IMR-90 (cell line): ENCODE measurements at regions not wholly inside any gene's neighbourhood (a gene's known extent, or its start where the extent isn't known, plus 50 kb on each side); places are given as distances from the start of the nearest gene placed in this dataset.

Source experiments
- ATAC-seq: fragments of 200-7000 bp; cut with Tn5 transposase; 2 replicates; pipeline ENCODE4 v1.9.1; 2020; ENCODE audit warnings: low read depth, mild to moderate bottlenecking, moderate library complexity
- BruUV-seq: library from RNA; stranded (reverse); fragments of 400-500 nt; replicated peaks from 2 replicates; lab custom pipeline; 2021; lab: Mats Ljungman, UMichigan
- CTCF ChIA-PET: fragments of 300-600 bp; formaldehyde crosslinking; extraction: SDS; loops from one replicate; lab custom pipeline; 2021; ENCODE audit warnings: antibody characterized with exemption; lab: Yijun Ruan, JAX
- POLR2A ChIA-PET: fragments of 300-600 bp; sonication (Branson Sonifier 250); formaldehyde crosslinking; loops from one replicate; lab custom pipeline; 2022; ENCODE audit warnings: antibody characterized with exemption; ENCODE audit not compliant: unreplicated experiment; lab: Charles Lee
- DNase-seq: peaks from one replicate; pipeline ENCODE4 v3.0.0; 2013
- H2AFZ ChIP-seq: replicated peaks from 2 replicates; pipeline ENCODE3; 2013; ENCODE audit warnings: low read length, mild to moderate bottlenecking; ENCODE audit not compliant: poor library complexity
- H2AK5ac ChIP-seq: 2 replicates; pipeline ENCODE4 v1.6.1; 2013; ENCODE audit warnings: low read depth, low read length, inconsistent platforms
- H2AK9ac ChIP-seq: replicated peaks from 2 replicates; pipeline ENCODE3; 2013; ENCODE audit warnings: mild to moderate bottlenecking, low read depth, low read length, moderate library complexity; ENCODE audit not compliant: poor library complexity
- H2BK120ac ChIP-seq: 2 replicates; pipeline ENCODE4 v1.6.1; 2013; ENCODE audit warnings: low read depth, low read length, inconsistent platforms
- H2BK15ac ChIP-seq: 3 replicates; pipeline ENCODE4 v1.6.1; 2013; ENCODE audit warnings: low read depth, low read length, inconsistent platforms
- H2BK20ac ChIP-seq: 2 replicates; pipeline ENCODE4 v1.6.1; 2013; ENCODE audit warnings: low read depth, mild to moderate bottlenecking, inconsistent platforms, low read length, moderate library complexity
- H2BK5ac ChIP-seq: 2 replicates; pipeline ENCODE4 v1.6.1; 2013; ENCODE audit warnings: mild to moderate bottlenecking, low read depth, low read length, inconsistent platforms; ENCODE audit not compliant: poor library complexity, severe bottlenecking
- H3K14ac ChIP-seq: replicated peaks from 2 replicates; pipeline ENCODE4 v1.6.1; 2013; ENCODE audit warnings: low read depth, low read length, inconsistent platforms
- H3K18ac ChIP-seq: 2 replicates; pipeline ENCODE4 v1.6.1; 2013; ENCODE audit warnings: low read depth, low read length, control low read depth
- H3K23ac ChIP-seq: 2 replicates; pipeline ENCODE4 v1.6.1; 2013; ENCODE audit warnings: low read depth, low read length, inconsistent platforms
- H3K27ac ChIP-seq: 2 replicates; pipeline ENCODE4 v1.5.1; 2013; ENCODE audit warnings: mild to moderate bottlenecking, control low read depth, low read length; ENCODE audit not compliant: insufficient read depth
- H3K27me3 ChIP-seq: 2 replicates; pipeline ENCODE4 v1.6.1; 2013; ENCODE audit warnings: low read length; ENCODE audit not compliant: control insufficient read depth, insufficient read depth
- H3K36me3 ChIP-seq: 2 replicates; pipeline ENCODE4 v1.6.1; 2013; ENCODE audit warnings: low read length, mixed read lengths; ENCODE audit not compliant: control insufficient read depth, insufficient read depth
- H3K4ac ChIP-seq: 2 replicates; pipeline ENCODE4 v1.6.1; 2013; ENCODE audit warnings: low read depth, low read length, inconsistent platforms
- H3K4me1 ChIP-seq: 2 replicates; pipeline ENCODE4 v1.6.1; 2013; ENCODE audit warnings: low read length, mixed read lengths; ENCODE audit not compliant: control insufficient read depth, insufficient read depth
- H3K4me2 ChIP-seq: 2 replicates; pipeline ENCODE4 v1.6.1; 2013; ENCODE audit warnings: low read depth, mild to moderate bottlenecking, control low read depth, low read length, moderate library complexity
- H3K4me3 ChIP-seq: 2 replicates; pipeline ENCODE4 v1.5.1; 2013; ENCODE audit warnings: low read depth, mild to moderate bottlenecking, control low read depth, low read length, moderate library complexity; ENCODE audit not compliant: insufficient read depth
- H3K56ac ChIP-seq: 2 replicates; pipeline ENCODE4 v1.6.1; 2013; ENCODE audit warnings: low read length, inconsistent platforms; ENCODE audit not compliant: insufficient read depth; ENCODE audit errors: extremely low read depth
- H3K79me1 ChIP-seq, 2 experiments: 2 replicates each; pipeline ENCODE4 v1.6.1; 2013; ENCODE audit warnings: low read length in 2 of 2, inconsistent platforms in 1 of 2, low read depth in 1 of 2
- H3K9ac ChIP-seq: 2 replicates; pipeline ENCODE4 v1.6.1; 2013; ENCODE audit warnings: low read depth, low read length, control low read depth
- H3K9me1 ChIP-seq: 2 replicates; pipeline ENCODE4 v1.6.1; 2013; ENCODE audit warnings: low read length, inconsistent platforms; ENCODE audit not compliant: insufficient read depth
- H3K9me3 ChIP-seq: 2 replicates; pipeline ENCODE4 v1.6.1; 2013; ENCODE audit warnings: low read length; ENCODE audit not compliant: control insufficient read depth, insufficient read depth
- H4K20me1 ChIP-seq: 2 replicates; pipeline ENCODE4 v1.6.1; 2013; ENCODE audit warnings: low read length, inconsistent platforms; ENCODE audit not compliant: insufficient read depth
- H4K5ac ChIP-seq: 2 replicates; pipeline ENCODE4 v1.6.1; 2013; ENCODE audit warnings: mild to moderate bottlenecking, low read depth, low read length, control low read depth
- H4K8ac ChIP-seq, 2 experiments: 2 replicates each; pipeline ENCODE4 v1.6.1; 2013; ENCODE audit warnings: low read depth in 2 of 2, low read length in 2 of 2, control low read depth in 1 of 2, inconsistent platforms in 1 of 2
- H4K91ac ChIP-seq: 2 replicates; pipeline ENCODE4 v1.6.1; 2013; ENCODE audit warnings: low read depth, low read length, inconsistent platforms; ENCODE audit not compliant: insufficient read depth
- BHLHE40 ChIP-seq: fragments of 150-350 bp; IDR thresholded peaks from 2 replicates; pipeline ENCODE4 v1.6.1; 2016; ENCODE audit warnings: mild to moderate bottlenecking, low read depth, low read length
- CEBPB ChIP-seq: IDR thresholded peaks from 2 replicates; pipeline ENCODE4 v1.6.1; 2012; ENCODE audit warnings: low read depth, low read length, improper control_type of control experiment
- CHD1 ChIP-seq: IDR thresholded peaks from 2 replicates; pipeline ENCODE4 v1.6.1; 2012; ENCODE audit warnings: low read depth, low read length, improper control_type of control experiment
- FOS ChIP-seq: fragments of 150-350 bp; IDR thresholded peaks from 2 replicates; pipeline ENCODE4 v1.6.1; 2016; ENCODE audit warnings: low read depth, low read length
- MAFK ChIP-seq: IDR thresholded peaks from 2 replicates; pipeline ENCODE4 v1.6.1; 2012; ENCODE audit warnings: low read depth, low read length, improper control_type of control experiment
- MAZ ChIP-seq: IDR thresholded peaks from 2 replicates; pipeline ENCODE4 v1.6.1; 2012; ENCODE audit warnings: low read depth, mild to moderate bottlenecking, low read length, improper control_type of control experiment, moderate library complexity, borderline replicate concordance
- MXI1 ChIP-seq: IDR thresholded peaks from 2 replicates; pipeline ENCODE4 v1.6.1; 2012; ENCODE audit warnings: low read depth, mild to moderate bottlenecking, low read length, moderate library complexity, borderline replicate concordance
- NFE2L2 ChIP-seq: fragments of 150-350 bp; IDR thresholded peaks from 2 replicates; pipeline ENCODE4 v1.6.1; 2016; ENCODE audit warnings: low read depth, mild to moderate bottlenecking, low read length
- POLR2A ChIP-seq: IDR thresholded peaks from 2 replicates; pipeline ENCODE4 v1.6.1; 2012; ENCODE audit warnings: mild to moderate bottlenecking, low read depth, low read length
- RAD21 ChIP-seq: IDR thresholded peaks from 2 replicates; pipeline ENCODE4 v1.6.1; 2012; ENCODE audit warnings: low read length, improper control_type of control experiment
- RCOR1 ChIP-seq: IDR thresholded peaks from 2 replicates; pipeline ENCODE4 v1.6.1; 2012; ENCODE audit warnings: mild to moderate bottlenecking, low read length, improper control_type of control experiment; ENCODE audit not compliant: insufficient replicate concordance
- RFX5 ChIP-seq: IDR thresholded peaks from 2 replicates; pipeline ENCODE4 v1.8.0; 2012; ENCODE audit warnings: low read depth, mild to moderate bottlenecking, low read length, moderate library complexity
- SMC3 ChIP-seq: fragments of 150-350 bp; IDR thresholded peaks from 2 replicates; pipeline ENCODE4 v1.6.1; 2016; ENCODE audit warnings: low read depth, mild to moderate bottlenecking, antibody characterized with exemption, low read length, moderate library complexity
- WGBS, 2 experiments: methylation state at CpG; one replicate each; pipeline versions ENCODE4 v1.1.5 to v1.1.7; 2013; ENCODE audit warnings: missing lambda C conversion rate in 2 of 2; ENCODE audit not compliant: insufficient read length in 1 of 2; ENCODE audit errors: extremely low coverage in 2 of 2; 5-methylcytosine and 5-hydroxymethylcytosine counted together
- dilution Hi-C: fragments of 300-500 bp; cut with HindIII; formaldehyde crosslinking; loops from one replicate; pipeline ENCODE4 v1.14.3; 2018; ENCODE audit warnings: low sequenced_read_pairs; ENCODE audit not compliant: unreplicated experiment
- in situ Hi-C: fragments of 300-500 bp; cut with MboI; formaldehyde crosslinking; loops from 3 replicates; pipeline ENCODE4 v1.14.3; 2019; ENCODE audit warnings: low sequenced_read_pairs, inconsistent platforms, mixed read lengths
- intact Hi-C: fragments of 100-400 bp; cut with micrococcal nuclease; formaldehyde crosslinking; loops from 2 replicates; pipeline ENCODE4 v1.10.0; 2022
- TF ChIP-seq, protein P1 (sequence below): fragments of 150-350 bp; IDR thresholded peaks from 2 replicates; pipeline ENCODE4 v1.6.1; 2017; ENCODE audit warnings: mild to moderate bottlenecking, antibody characterized with exemption, low read length, low read depth
- TF ChIP-seq, protein P2 (sequence below): fragments of 150-350 bp; IDR thresholded peaks from 2 replicates; pipeline ENCODE4 v1.6.1; 2016; ENCODE audit warnings: low read depth, mild to moderate bottlenecking, low read length, moderate library complexity, borderline replicate concordance
- TF ChIP-seq, protein P3 (sequence below): conservative IDR thresholded peaks from 2 replicates; pipeline ENCODE4 v1.5.1; 2012; ENCODE audit warnings: mild to moderate bottlenecking, low read depth, low read length, improper control_type of control experiment

DNA sequence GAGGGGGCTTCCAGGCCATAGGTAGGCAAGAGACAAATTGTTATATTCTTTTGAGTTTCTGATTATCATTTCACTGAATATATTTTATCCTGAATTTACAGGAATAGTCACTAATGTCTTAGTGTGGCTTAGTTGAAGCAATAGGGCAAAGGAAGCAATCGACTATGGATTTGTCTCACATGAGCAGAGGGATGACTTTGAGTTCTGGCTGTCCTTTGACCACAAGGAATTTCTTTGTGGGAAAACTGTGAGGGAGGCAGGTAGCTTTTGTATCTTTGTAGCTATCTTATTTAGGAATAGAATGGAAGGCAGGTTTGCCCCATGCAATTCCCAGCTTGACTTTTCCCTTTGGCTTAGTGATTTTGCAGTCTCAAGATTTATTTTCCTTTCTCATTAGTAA is 207.3 kb upstream of the ANXA10 start:
- TF ChIP-seq CHD1 (no peak), SMC3 (no peak), FOS (no peak), RFX5 (no peak), RAD21 (no peak), MAZ (no peak), POLR2A (no peak), CEBPB (no peak), MAFK (no peak), RCOR1 (no peak), NFE2L2 (no peak), BHLHE40 (no peak), MXI1 (no peak)
- TF ChIP-seq, protein P1, sequence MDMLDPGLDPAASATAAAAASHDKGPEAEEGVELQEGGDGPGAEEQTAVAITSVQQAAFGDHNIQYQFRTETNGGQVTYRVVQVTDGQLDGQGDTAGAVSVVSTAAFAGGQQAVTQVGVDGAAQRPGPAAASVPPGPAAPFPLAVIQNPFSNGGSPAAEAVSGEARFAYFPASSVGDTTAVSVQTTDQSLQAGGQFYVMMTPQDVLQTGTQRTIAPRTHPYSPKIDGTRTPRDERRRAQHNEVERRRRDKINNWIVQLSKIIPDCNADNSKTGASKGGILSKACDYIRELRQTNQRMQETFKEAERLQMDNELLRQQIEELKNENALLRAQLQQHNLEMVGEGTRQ = no peak
- TF ChIP-seq, protein P2, sequence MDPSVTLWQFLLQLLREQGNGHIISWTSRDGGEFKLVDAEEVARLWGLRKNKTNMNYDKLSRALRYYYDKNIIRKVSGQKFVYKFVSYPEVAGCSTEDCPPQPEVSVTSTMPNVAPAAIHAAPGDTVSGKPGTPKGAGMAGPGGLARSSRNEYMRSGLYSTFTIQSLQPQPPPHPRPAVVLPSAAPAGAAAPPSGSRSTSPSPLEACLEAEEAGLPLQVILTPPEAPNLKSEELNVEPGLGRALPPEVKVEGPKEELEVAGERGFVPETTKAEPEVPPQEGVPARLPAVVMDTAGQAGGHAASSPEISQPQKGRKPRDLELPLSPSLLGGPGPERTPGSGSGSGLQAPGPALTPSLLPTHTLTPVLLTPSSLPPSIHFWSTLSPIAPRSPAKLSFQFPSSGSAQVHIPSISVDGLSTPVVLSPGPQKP = no peak
- TF ChIP-seq, protein P3, sequence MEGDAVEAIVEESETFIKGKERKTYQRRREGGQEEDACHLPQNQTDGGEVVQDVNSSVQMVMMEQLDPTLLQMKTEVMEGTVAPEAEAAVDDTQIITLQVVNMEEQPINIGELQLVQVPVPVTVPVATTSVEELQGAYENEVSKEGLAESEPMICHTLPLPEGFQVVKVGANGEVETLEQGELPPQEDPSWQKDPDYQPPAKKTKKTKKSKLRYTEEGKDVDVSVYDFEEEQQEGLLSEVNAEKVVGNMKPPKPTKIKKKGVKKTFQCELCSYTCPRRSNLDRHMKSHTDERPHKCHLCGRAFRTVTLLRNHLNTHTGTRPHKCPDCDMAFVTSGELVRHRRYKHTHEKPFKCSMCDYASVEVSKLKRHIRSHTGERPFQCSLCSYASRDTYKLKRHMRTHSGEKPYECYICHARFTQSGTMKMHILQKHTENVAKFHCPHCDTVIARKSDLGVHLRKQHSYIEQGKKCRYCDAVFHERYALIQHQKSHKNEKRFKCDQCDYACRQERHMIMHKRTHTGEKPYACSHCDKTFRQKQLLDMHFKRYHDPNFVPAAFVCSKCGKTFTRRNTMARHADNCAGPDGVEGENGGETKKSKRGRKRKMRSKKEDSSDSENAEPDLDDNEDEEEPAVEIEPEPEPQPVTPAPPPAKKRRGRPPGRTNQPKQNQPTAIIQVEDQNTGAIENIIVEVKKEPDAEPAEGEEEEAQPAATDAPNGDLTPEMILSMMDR = no peak
- dilution Hi-C loops (no loop called here), intact Hi-C loops (no loop called here), in situ Hi-C loops (no loop called here)
- Histone ChIP-seq H3K4me1 (no peaks in the 10 kb centered on the region), H4K20me1 (no peaks in the 10 kb centered on the region), H4K8ac (no peak overlapping the region), H3K36me3 (no peaks in the 10 kb centered on the region), H2BK15ac (no peak overlapping the region), H3K4ac (no peak overlapping the region), H3K79me1 (no peaks in the 10 kb centered on the region), H3K9ac (no peak overlapping the region), H2AK9ac (no peak overlapping the region), H3K56ac (no peak overlapping the region), H2BK20ac (no peak overlapping the region), H3K4me3 (no peak overlapping the region), H3K9me1 (no peaks in the 10 kb centered on the region), H3K27ac (no peak overlapping the region), H3K18ac (no peak overlapping the region), H3K14ac (no peak overlapping the region), H3K23ac (no peak overlapping the region), H3K9me3 (no peaks in the 10 kb centered on the region), H4K5ac (no peak overlapping the region), H4K91ac (no peak overlapping the region), H2AFZ (no peak overlapping the region), H3K27me3 (no peaks in the 10 kb centered on the region), H3K4me2 (no peak overlapping the region), H2AK5ac (no peak overlapping the region), H2BK5ac (no peak overlapping the region), H2BK120ac (no peak overlapping the region)
- ChIA-PET POLR2A (no interaction called here), CTCF (no interaction called here)
- ATAC-seq (no peak), DNase-seq (peak; percentile 16)
- no CpG with 5 or more reads among the region's 1 CpG for WGBS, 2 experiments
- BruUV-seq = no TSS peak
